ENCODE measurements at regions not wholly inside any gene's neighbourhood (a gene's known extent, or its start where the extent isn't known, plus 50 kb on each side); places are given as distances from the start of the nearest gene placed in this dataset.
"Not testable (repeated sequence)": the region's sequence is repeated elsewhere in the genome, so short reads cannot be mapped to it uniquely, and the experiment has no call there.

- not testable (repeated sequence) for TF ChIP-seq CTCF, POLR2A (IDR thresholded peaks at IDR 0.05)
Measured at GRCh38 chr6:122888680-122889079, 99.6 kb downstream of the SMPDL3A start.
